ENCODE measurements at regions not wholly inside any gene's neighbourhood (a gene's known extent, or its start where the extent isn't known, plus 50 kb on each side); places are given as distances from the start of the nearest gene placed in this dataset.

DNA sequence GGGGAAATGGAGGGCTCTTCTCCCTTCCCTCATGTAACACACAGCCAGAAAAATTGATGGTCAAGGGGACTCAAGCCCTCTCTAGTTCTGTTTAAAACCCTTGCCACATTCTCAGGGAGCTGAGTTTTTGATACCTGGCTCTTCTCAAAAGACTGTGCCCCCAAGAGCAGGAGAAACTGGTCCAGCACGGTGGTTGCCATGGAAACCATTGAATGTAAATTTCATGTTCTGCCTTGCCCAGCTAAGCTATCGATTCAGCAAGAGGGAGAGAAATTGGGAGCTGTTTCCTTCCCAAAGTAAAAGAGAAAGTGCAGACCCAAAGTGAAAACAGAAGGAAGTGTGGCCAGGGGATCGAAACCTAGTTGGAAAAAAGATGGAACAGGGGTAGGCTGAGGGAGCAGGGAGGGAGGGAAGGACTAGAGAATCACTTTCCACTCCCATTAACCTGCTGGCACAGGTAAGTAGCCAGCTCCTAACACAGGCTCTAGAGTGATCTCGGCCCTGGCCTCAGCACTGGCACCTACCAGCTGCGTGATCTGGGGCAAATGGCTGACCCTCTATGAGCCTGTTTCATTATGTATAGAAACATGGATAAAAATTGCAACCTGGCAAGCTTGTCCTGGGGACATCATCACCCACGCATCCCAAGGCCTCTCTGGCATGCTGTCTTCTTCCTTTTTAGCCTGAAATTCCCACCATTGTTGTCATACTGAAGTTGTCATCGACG is 140.9 kb downstream of the TPRA1 start:
- Histone ChIP-seq H2AFZ (ENCODE audit: low read depth, low read length) (no peak overlapping the region), H3K9me3 (ENCODE audit: insufficient read depth, low read depth, low read length) (no peaks in the 10 kb centered on the region), H3K79me2 (ENCODE audit: insufficient read depth, low read length) (no peaks in the 10 kb centered on the region), H4K20me1 (ENCODE audit: insufficient read depth, low read length) (no peaks in the 10 kb centered on the region), H3K9ac (ENCODE audit: low read length) (no peak overlapping the region), H3K4me2 (ENCODE audit: low read length) (no peak overlapping the region), H3K4me1 (ENCODE audit: insufficient read depth, low read length) (no peaks in the 10 kb centered on the region), H3K36me3 (ENCODE audit: insufficient read depth, low read length) (no peaks in the 10 kb centered on the region), H3K4me3 (ENCODE audit: insufficient read depth, low read depth, low read length) (no peak overlapping the region), H3K27ac (ENCODE audit: low read depth, low read length) (no peak overlapping the region), H3K27me3 (ENCODE audit: insufficient read depth, low read length) (peaks cover 20% of the 10 kb centered on the region)
- FAIRE-seq (no peak), DNase-seq (ENCODE audit: low read depth) (no peak)
- H3K9me3 Mint-ChIP-seq (ENCODE audit: unreplicated experiment), result peaks cover 6% of the 10 kb centered on the region
- TF ChIP-seq, protein P1, sequence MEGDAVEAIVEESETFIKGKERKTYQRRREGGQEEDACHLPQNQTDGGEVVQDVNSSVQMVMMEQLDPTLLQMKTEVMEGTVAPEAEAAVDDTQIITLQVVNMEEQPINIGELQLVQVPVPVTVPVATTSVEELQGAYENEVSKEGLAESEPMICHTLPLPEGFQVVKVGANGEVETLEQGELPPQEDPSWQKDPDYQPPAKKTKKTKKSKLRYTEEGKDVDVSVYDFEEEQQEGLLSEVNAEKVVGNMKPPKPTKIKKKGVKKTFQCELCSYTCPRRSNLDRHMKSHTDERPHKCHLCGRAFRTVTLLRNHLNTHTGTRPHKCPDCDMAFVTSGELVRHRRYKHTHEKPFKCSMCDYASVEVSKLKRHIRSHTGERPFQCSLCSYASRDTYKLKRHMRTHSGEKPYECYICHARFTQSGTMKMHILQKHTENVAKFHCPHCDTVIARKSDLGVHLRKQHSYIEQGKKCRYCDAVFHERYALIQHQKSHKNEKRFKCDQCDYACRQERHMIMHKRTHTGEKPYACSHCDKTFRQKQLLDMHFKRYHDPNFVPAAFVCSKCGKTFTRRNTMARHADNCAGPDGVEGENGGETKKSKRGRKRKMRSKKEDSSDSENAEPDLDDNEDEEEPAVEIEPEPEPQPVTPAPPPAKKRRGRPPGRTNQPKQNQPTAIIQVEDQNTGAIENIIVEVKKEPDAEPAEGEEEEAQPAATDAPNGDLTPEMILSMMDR (IDR thresholded peaks at IDR 0.05; ENCODE audit: insufficient read depth, low read depth, low read length), result no peak
- no peak for TF ChIP-seq EZH2 (IDR thresholded peaks at IDR 0.05; ENCODE audit: insufficient read depth, low read length)
- peaks cover 71% of the 10 kb centered on the region for H3K27me3 Mint-ChIP-seq (ENCODE audit: low read depth, unreplicated experiment)
- no peaks in the 10 kb centered on the region for H3K36me3 Mint-ChIP-seq (ENCODE audit: low read depth, unreplicated experiment)
- no peak overlapping the region for H3K4me3 Mint-ChIP-seq (ENCODE audit: unreplicated experiment)
- H3K27ac Mint-ChIP-seq (ENCODE audit: unreplicated experiment), result no peak overlapping the region
- H3K4me1 Mint-ChIP-seq (ENCODE audit: low read depth, unreplicated experiment), result no peaks in the 10 kb centered on the region

DNA sequence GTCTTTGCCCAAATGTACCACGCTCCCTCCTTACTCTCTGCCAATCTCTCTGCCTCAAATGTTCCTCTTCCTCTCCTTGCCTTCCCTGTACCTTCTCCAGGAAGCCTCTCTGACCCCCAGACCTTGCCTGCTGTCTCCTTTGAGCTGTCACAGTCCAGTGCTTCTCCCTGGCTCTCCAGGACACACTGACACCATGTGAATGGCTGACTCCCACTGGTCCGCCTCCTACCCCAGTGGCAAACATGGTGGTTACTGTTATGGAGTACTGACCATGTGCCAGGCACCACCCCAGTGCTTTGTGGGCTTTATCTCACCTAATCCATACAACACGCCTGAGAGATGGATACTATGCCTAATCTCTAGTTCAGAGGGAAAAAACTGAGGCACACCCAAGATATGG is 141.9 kb downstream of the TPRA1 start:
- Histone ChIP-seq H3K27ac (ENCODE audit: low read depth, low read length) (no peak overlapping the region), H2AFZ (ENCODE audit: low read depth, low read length) (no peak overlapping the region), H3K36me3 (ENCODE audit: insufficient read depth, low read length) (no peaks in the 10 kb centered on the region), H3K79me2 (ENCODE audit: insufficient read depth, low read length) (no peaks in the 10 kb centered on the region), H3K4me2 (ENCODE audit: low read length) (no peak overlapping the region), H3K9me3 (ENCODE audit: insufficient read depth, low read depth, low read length) (no peaks in the 10 kb centered on the region), H3K4me3 (ENCODE audit: insufficient read depth, low read depth, low read length) (no peak overlapping the region), H3K4me1 (ENCODE audit: insufficient read depth, low read length) (no peaks in the 10 kb centered on the region), H3K9ac (ENCODE audit: low read length) (no peak overlapping the region), H3K27me3 (ENCODE audit: insufficient read depth, low read length) (peaks cover 12% of the 10 kb centered on the region), H4K20me1 (ENCODE audit: insufficient read depth, low read length) (no peaks in the 10 kb centered on the region)
- no peak for FAIRE-seq
- Mint-ChIP-seq H3K36me3 (ENCODE audit: low read depth, unreplicated experiment) (no peaks in the 10 kb centered on the region), H3K4me3 (ENCODE audit: unreplicated experiment) (no peak overlapping the region), H3K9me3 (ENCODE audit: unreplicated experiment) (peaks cover 6% of the 10 kb centered on the region), H3K4me1 (ENCODE audit: low read depth, unreplicated experiment) (no peaks in the 10 kb centered on the region), H3K27me3 (ENCODE audit: low read depth, unreplicated experiment) (peaks cover 66% of the 10 kb centered on the region), H3K27ac (ENCODE audit: unreplicated experiment) (no peak overlapping the region)
- DNase-seq (ENCODE audit: low read depth), result no peak
- TF ChIP-seq EZH2 (IDR thresholded peaks at IDR 0.05; ENCODE audit: insufficient read depth, low read length), result no peak
- TF ChIP-seq, protein P1 (IDR thresholded peaks at IDR 0.05; ENCODE audit: insufficient read depth, low read depth, low read length), result no peak

DNA sequence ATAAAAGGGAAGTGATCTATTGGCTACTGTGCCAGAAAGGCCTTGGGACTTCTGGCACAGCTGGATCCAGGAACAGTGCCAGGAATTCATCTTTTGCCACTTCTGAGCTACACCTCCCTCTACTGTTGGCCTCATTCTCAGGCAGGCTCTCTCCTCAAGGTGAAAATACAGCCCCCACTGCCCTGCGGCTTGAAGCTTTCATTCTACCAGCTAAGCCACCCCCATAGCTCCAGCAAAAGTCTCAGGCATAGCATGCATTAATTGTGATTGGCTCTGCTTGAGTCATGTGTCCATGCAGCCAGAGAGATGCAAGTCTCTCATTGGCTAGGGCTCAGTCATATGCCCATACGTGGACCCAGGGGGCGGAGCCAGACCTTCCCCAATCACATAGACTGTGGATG is 142.4 kb downstream of the TPRA1 start:
- H3K36me3 ChIP-seq (ENCODE audit: insufficient read depth, low read length), result no peaks in the 10 kb centered on the region
- peaks cover 7% of the 10 kb centered on the region for H3K27me3 ChIP-seq (ENCODE audit: insufficient read depth, low read length)
- no peak for DNase-seq (ENCODE audit: low read depth)
- Mint-ChIP-seq H3K4me3 (ENCODE audit: unreplicated experiment) (no peak overlapping the region), H3K36me3 (ENCODE audit: low read depth, unreplicated experiment) (no peaks in the 10 kb centered on the region), H3K27ac (ENCODE audit: unreplicated experiment) (no peak overlapping the region), H3K4me1 (ENCODE audit: low read depth, unreplicated experiment) (no peaks in the 10 kb centered on the region), H3K9me3 (ENCODE audit: unreplicated experiment) (peaks cover 6% of the 10 kb centered on the region), H3K27me3 (ENCODE audit: low read depth, unreplicated experiment) (peaks cover 67% of the 10 kb centered on the region)
- no peak overlapping the region for H2AFZ ChIP-seq (ENCODE audit: low read depth, low read length)
- no peak overlapping the region for H3K27ac ChIP-seq (ENCODE audit: low read depth, low read length)
- no peak for FAIRE-seq
- no peaks in the 10 kb centered on the region for H3K79me2 ChIP-seq (ENCODE audit: insufficient read depth, low read length)
- no peak overlapping the region for H3K4me2 ChIP-seq (ENCODE audit: low read length)
- no peak overlapping the region for H3K9ac ChIP-seq (ENCODE audit: low read length)
- no peaks in the 10 kb centered on the region for H4K20me1 ChIP-seq (ENCODE audit: insufficient read depth, low read length)
- H3K4me3 ChIP-seq (ENCODE audit: insufficient read depth, low read depth, low read length), result no peak overlapping the region
- no peaks in the 10 kb centered on the region for H3K9me3 ChIP-seq (ENCODE audit: insufficient read depth, low read depth, low read length)
- H3K4me1 ChIP-seq (ENCODE audit: insufficient read depth, low read length), result no peaks in the 10 kb centered on the region
- TF ChIP-seq, protein P1 (IDR thresholded peaks at IDR 0.05; ENCODE audit: insufficient read depth, low read depth, low read length), result no peak
- TF ChIP-seq EZH2 (IDR thresholded peaks at IDR 0.05; ENCODE audit: insufficient read depth, low read length), result no peak
